ENCODE measurements at regions not wholly inside any gene's neighbourhood (a gene's known extent, or its start where the extent isn't known, plus 50 kb on each side); places are given as distances from the start of the nearest gene placed in this dataset.

- TF ChIP-seq TARDBP (IDR thresholded peaks at IDR 0.05): no peak
- no peak for TF ChIP-seq FOXM1 (IDR thresholded peaks at IDR 0.05; ENCODE audit: borderline replicate concordance)
- no peak for TF ChIP-seq SP1 (IDR thresholded peaks at IDR 0.05)
- no peak for TF ChIP-seq BHLHE40 (IDR thresholded peaks at IDR 0.05; ENCODE audit: borderline replicate concordance)
- no peak for TF ChIP-seq ZNF384 (IDR thresholded peaks at IDR 0.05)
- no peak for TF ChIP-seq PKNOX1 (IDR thresholded peaks at IDR 0.05)
- TF ChIP-seq ELF4 (IDR thresholded peaks at IDR 0.05): no peak
- no peak for TF ChIP-seq NFRKB (IDR thresholded peaks at IDR 0.05)
- TF ChIP-seq ARNT (IDR thresholded peaks at IDR 0.05): no peak
- TF ChIP-seq LEF1 (IDR thresholded peaks at IDR 0.05; ENCODE audit: borderline replicate concordance): no peak
- TF ChIP-seq FOXK2 (IDR thresholded peaks at IDR 0.05): no peak
- no peak for TF ChIP-seq CTBP1 (IDR thresholded peaks at IDR 0.05; ENCODE audit: borderline replicate concordance)
- TF ChIP-seq HDGF (IDR thresholded peaks at IDR 0.05; ENCODE audit: borderline replicate concordance): no peak
- no peak for TF ChIP-seq SUZ12 (IDR thresholded peaks at IDR 0.05)
Measured at GRCh38 chr3:104536715-104537114, 830.0 kb upstream of the ALCAM start.

Data from HEK293T (cell line).